ENCODE measurements at regions not wholly inside any gene's neighbourhood (a gene's known extent, or its start where the extent isn't known, plus 50 kb on each side); places are given as distances from the start of the nearest gene placed in this dataset.
A peak's percentile ranks its signal among the peaks of the same experiment; 100 is the strongest.

GRCh38 chr3:101945980-101946379 is 96.7 kb downstream of the NFKBIZ start:
- TF ChIP-seq, protein P1, sequence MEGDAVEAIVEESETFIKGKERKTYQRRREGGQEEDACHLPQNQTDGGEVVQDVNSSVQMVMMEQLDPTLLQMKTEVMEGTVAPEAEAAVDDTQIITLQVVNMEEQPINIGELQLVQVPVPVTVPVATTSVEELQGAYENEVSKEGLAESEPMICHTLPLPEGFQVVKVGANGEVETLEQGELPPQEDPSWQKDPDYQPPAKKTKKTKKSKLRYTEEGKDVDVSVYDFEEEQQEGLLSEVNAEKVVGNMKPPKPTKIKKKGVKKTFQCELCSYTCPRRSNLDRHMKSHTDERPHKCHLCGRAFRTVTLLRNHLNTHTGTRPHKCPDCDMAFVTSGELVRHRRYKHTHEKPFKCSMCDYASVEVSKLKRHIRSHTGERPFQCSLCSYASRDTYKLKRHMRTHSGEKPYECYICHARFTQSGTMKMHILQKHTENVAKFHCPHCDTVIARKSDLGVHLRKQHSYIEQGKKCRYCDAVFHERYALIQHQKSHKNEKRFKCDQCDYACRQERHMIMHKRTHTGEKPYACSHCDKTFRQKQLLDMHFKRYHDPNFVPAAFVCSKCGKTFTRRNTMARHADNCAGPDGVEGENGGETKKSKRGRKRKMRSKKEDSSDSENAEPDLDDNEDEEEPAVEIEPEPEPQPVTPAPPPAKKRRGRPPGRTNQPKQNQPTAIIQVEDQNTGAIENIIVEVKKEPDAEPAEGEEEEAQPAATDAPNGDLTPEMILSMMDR (conservative IDR thresholded peaks at IDR 0.05; ENCODE audit: low read depth, low read length) = no peak
- Histone ChIP-seq H3K79me2 (ENCODE audit: insufficient read depth, low read depth) (no peaks in the 10 kb centered on the region), H3K4me1 (ENCODE audit: low read depth, poor library complexity, severe bottlenecking) (peaks cover 28% of the 10 kb centered on the region), H3K27me3 (ENCODE audit: insufficient read depth, low read depth) (no peaks in the 10 kb centered on the region), H3K4me2 (peak overlapping the region; percentile 9; the same call in 1 of the 2 replicates), H3K4me3 (IDR thresholded peaks at IDR 0.05; ENCODE audit: insufficient read depth, low read depth, low read length) (no peak overlapping the region), H3K9ac (no peak overlapping the region), H3K27ac (no peak overlapping the region), H2AFZ (ENCODE audit: low read depth) (no peak overlapping the region), H4K20me1 (ENCODE audit: insufficient read depth) (no peaks in the 10 kb centered on the region), H3K36me3 (ENCODE audit: insufficient read depth) (no peaks in the 10 kb centered on the region)

- Histone ChIP-seq H3K4me1 (ENCODE audit: low read depth, poor library complexity, severe bottlenecking) (peaks cover 23% of the 10 kb centered on the region), H3K79me2 (ENCODE audit: insufficient read depth, low read depth) (no peaks in the 10 kb centered on the region), H3K4me2 (no peak overlapping the region), H4K20me1 (ENCODE audit: insufficient read depth) (no peaks in the 10 kb centered on the region), H3K27ac (no peak overlapping the region), H3K4me3 (IDR thresholded peaks at IDR 0.05; ENCODE audit: insufficient read depth, low read depth, low read length) (no peak overlapping the region), H3K9ac (no peak overlapping the region), H3K36me3 (ENCODE audit: insufficient read depth) (no peaks in the 10 kb centered on the region), H3K27me3 (ENCODE audit: insufficient read depth, low read depth) (no peaks in the 10 kb centered on the region), H2AFZ (ENCODE audit: low read depth) (no peak overlapping the region)
- TF ChIP-seq, protein P1 (conservative IDR thresholded peaks at IDR 0.05; ENCODE audit: low read depth, low read length) = no peak
Observed at GRCh38 chr3:101946906-101947305, 97.6 kb downstream of the NFKBIZ start.

DNA sequence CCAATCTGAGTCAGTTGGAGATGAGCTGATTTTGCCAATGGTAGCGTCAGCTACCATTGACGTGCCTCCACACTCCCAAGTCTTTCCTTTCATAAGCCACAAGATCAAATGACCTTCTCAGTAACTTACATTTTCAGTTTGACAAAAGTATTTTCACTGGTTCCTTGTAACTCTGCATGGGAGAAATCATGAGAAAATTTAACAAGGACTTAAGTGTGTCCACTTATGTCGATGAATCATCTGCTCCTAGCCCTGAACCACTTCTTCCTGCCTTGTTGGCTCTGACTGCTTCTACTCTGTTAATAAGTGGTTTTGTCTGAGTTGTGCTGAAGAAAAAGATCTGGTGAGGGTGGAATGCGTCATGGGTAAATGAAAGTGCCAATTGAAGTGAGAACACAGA is 101.2 kb downstream of the NFKBIZ start:
- Histone ChIP-seq H2AFZ (ENCODE audit: low read depth) (no peak overlapping the region), H3K4me1 (ENCODE audit: low read depth, poor library complexity, severe bottlenecking) (peaks cover 9% of the 10 kb centered on the region), H3K27me3 (ENCODE audit: insufficient read depth, low read depth) (no peaks in the 10 kb centered on the region), H3K79me2 (ENCODE audit: insufficient read depth, low read depth) (no peaks in the 10 kb centered on the region), H3K4me3 (IDR thresholded peaks at IDR 0.05; ENCODE audit: insufficient read depth, low read depth, low read length) (no peak overlapping the region), H3K4me2 (no peak overlapping the region), H3K36me3 (ENCODE audit: insufficient read depth) (no peaks in the 10 kb centered on the region), H4K20me1 (ENCODE audit: insufficient read depth) (no peaks in the 10 kb centered on the region), H3K27ac (no peak overlapping the region), H3K9ac (no peak overlapping the region)
- TF ChIP-seq, protein P1 (conservative IDR thresholded peaks at IDR 0.05; ENCODE audit: low read depth, low read length) = no peak

GRCh38 chr3:101950985-101951733 is 101.8 kb downstream of the NFKBIZ start:
- H3K9ac ChIP-seq = no peak overlapping the region
- no peak overlapping the region for H3K27ac ChIP-seq
- H3K4me1 ChIP-seq (ENCODE audit: low read depth, poor library complexity, severe bottlenecking) = peaks cover 2% of the 10 kb centered on the region
- no peaks in the 10 kb centered on the region for H3K79me2 ChIP-seq (ENCODE audit: insufficient read depth, low read depth)
- H2AFZ ChIP-seq (ENCODE audit: low read depth) = no peak overlapping the region
- H3K4me3 ChIP-seq (IDR thresholded peaks at IDR 0.05; ENCODE audit: insufficient read depth, low read depth, low read length) = no peak overlapping the region
- H3K4me2 ChIP-seq = no peak overlapping the region
- no peaks in the 10 kb centered on the region for H3K27me3 ChIP-seq (ENCODE audit: insufficient read depth, low read depth)
- TF ChIP-seq, protein P1 (conservative IDR thresholded peaks at IDR 0.05; ENCODE audit: low read depth, low read length) = no peak
- no peaks in the 10 kb centered on the region for H3K36me3 ChIP-seq (ENCODE audit: insufficient read depth)
- H4K20me1 ChIP-seq (ENCODE audit: insufficient read depth) = no peaks in the 10 kb centered on the region
